Adrenal gland (tissue), 9 donors: ENCODE measurements at regions not wholly inside any gene's neighbourhood (a gene's known extent, or its start where the extent isn't known, plus 50 kb on each side); places are given as distances from the start of the nearest gene placed in this dataset.
"Not testable (repeated sequence)": the region's sequence is repeated elsewhere in the genome, so short reads cannot be mapped to it uniquely, and the experiment has no call there.

Source experiments
- DNase-seq, 7 donors: peaks; one replicate each; pipeline ENCODE4 v3.0.0-alpha.2; 2019 to 2020
- H3K27ac ChIP-seq, 5 donors: fragments of 200-600 bp; sonication (generic) in 4 of 5; 1 replicate in 3 of 5; 2 replicates in 2 of 5; pipeline versions ENCODE4 v1.5.1 to v1.8.0; 2016 to 2020; ENCODE audit warnings: mild to moderate bottlenecking in 1 of 5
- H3K27me3 ChIP-seq: fragments of 200-600 bp; 2 replicates; pipeline ENCODE4 v1.8.0; 2021
- H3K36me3 ChIP-seq, 2 donors: fragments of 200-600 bp; replicated peaks in 1 of 2; 1 replicate in 1 of 2; 2 replicates in 1 of 2; pipeline versions ENCODE4 v1.5.1 to v1.8.0; 2018 to 2022
- H3K4me1 ChIP-seq, 2 donors: fragments of 200-600 bp; replicated peaks in 1 of 2; 1 replicate in 1 of 2; 2 replicates in 1 of 2; pipeline versions ENCODE4 v1.5.1 to v1.8.0; 2018 to 2021
- H3K4me3 ChIP-seq, 4 donors: fragments of 200-600 bp; sonication (generic) in 3 of 4; one replicate each; pipeline ENCODE4 v1.5.1; 2016 to 2018
- H3K9me3 ChIP-seq, 3 donors: fragments of 200-600 bp; sonication (generic) in 1 of 3; replicated peaks in 1 of 3; 1 replicate in 2 of 3; 2 replicates in 1 of 3; pipeline versions ENCODE4 v1.5.1 to v1.8.0; 2016 to 2021
- CTCF ChIP-seq, 6 experiments: fragments of 450-650 bp in 4 of 6; fragments of 200-600 bp in 2 of 6; sonication (generic) in 1 of 6; IDR thresholded peaks; 1 replicate in 5 of 6; 2 replicates in 1 of 6; pipeline versions ENCODE4 v1.5.1 to v1.8.0; 2016 to 2021; ENCODE audit warnings: antibody characterized with exemption in 6 of 6, mild to moderate bottlenecking in 2 of 6, moderate library complexity in 1 of 6
- POLR2A ChIP-seq, 2 donors: fragments of 450-650 bp; IDR thresholded peaks; one replicate each; pipeline ENCODE4 v1.6.1; 2017; ENCODE audit warnings: antibody characterized with exemption in 2 of 2, mild to moderate bottlenecking in 2 of 2, moderate library complexity in 1 of 2
- WGBS, 4 donors: extraction: QIAGEN DNeasy Blood & Tissue Kit in 2 of 4; methylation state at CpG; one replicate each; pipeline versions ENCODE4 v1.1.5 to v1.1.7; 2013 to 2017; 5-methylcytosine and 5-hydroxymethylcytosine counted together
- intact Hi-C, 2 donors: fragments of 100-400 bp; cut with DNase I; formaldehyde crosslinking; loops; one replicate each; pipeline versions ENCODE4 v1.14.1 to v1.15.0; 2022 to 2023
- donor health status: healthy with polysubstance abuse.
- donor health status: Bipolar disorder and iron deficiency.
- donor health status: DM: yes; HTN: yes; CAD: no.
- donor health status: DM: no; HTN: no; CAD: no.
- donor health status: DM: no; HTN: no; CAD: no.

- Histone ChIP-seq H3K27ac (no peak overlapping the region), H3K27me3 (no peaks in the 10 kb centered on the region), H3K4me1 (no peaks in the 10 kb centered on the region), H3K36me3 (no peaks in the 10 kb centered on the region), H3K9me3 (no peaks in the 10 kb centered on the region), H3K4me3 (no peak overlapping the region)
- no peak for DNase-seq
- TF ChIP-seq POLR2A (IDR thresholded peaks at IDR 0.05) (no peak), CTCF (IDR thresholded peaks at IDR 0.05) (no peak)
- intact Hi-C loops, result no loop called here
Observed at GRCh38 chr5:123997064-123997461, 485.1 kb downstream of the CSNK1G3 start.

GRCh38 chr5:123992641-123993040, 480.7 kb downstream of the CSNK1G3 start:
- H3K4me3 ChIP-seq, result no peak overlapping the region
- 72 to 79% (median 76%) methylated on average over 2 of the region's 2 CpGs for WGBS, 4 donors
- H3K36me3 ChIP-seq, result no peaks in the 10 kb centered on the region
- H3K9me3 ChIP-seq, result no peaks in the 10 kb centered on the region
- DNase-seq, result no peak
- H3K27ac ChIP-seq, result no peak overlapping the region
- intact Hi-C loops, result no loop called here
- H3K27me3 ChIP-seq, result no peaks in the 10 kb centered on the region
- H3K4me1 ChIP-seq, result no peaks in the 10 kb centered on the region
- no peak for TF ChIP-seq CTCF (IDR thresholded peaks at IDR 0.05)
- no peak for TF ChIP-seq POLR2A (IDR thresholded peaks at IDR 0.05)

- Histone ChIP-seq H3K4me1 (no peaks in the 10 kb centered on the region), H3K27ac (no peak overlapping the region), H3K9me3 (no peaks in the 10 kb centered on the region), H3K27me3 (no peaks in the 10 kb centered on the region), H3K36me3 (no peaks in the 10 kb centered on the region), H3K4me3 (no peak overlapping the region)
- TF ChIP-seq POLR2A (IDR thresholded peaks at IDR 0.05), result no peak
- no peak for TF ChIP-seq CTCF (IDR thresholded peaks at IDR 0.05)
- DNase-seq, result no peak
- 83 to 89% (median 86%) methylated on average over 3 to 5 of the region's 5 CpGs for WGBS, 4 donors
- intact Hi-C loops, result no loop called here
Observed at GRCh38 chr5:123987956-123988355, 476.0 kb downstream of the CSNK1G3 start.

- no peaks in the 10 kb centered on the region for H3K4me1 ChIP-seq
Observed at GRCh38 chr5:123976379-123977033, 464.5 kb downstream of the CSNK1G3 start.

GRCh38 chr5:123975521-123975920, 463.5 kb downstream of the CSNK1G3 start:
- H3K27ac ChIP-seq, H3K4me3 ChIP-seq, intact Hi-C loops, H3K36me3 ChIP-seq, H3K9me3 ChIP-seq, H3K27me3 ChIP-seq, DNase-seq, H3K4me1 ChIP-seq: not testable (repeated sequence)

More at GRCh38 chr5:123976379-123977033, 464.5 kb downstream of the CSNK1G3 start:
- Histone ChIP-seq H3K36me3 (no peaks in the 10 kb centered on the region), H3K27me3 (no peaks in the 10 kb centered on the region), H3K27ac (no peak overlapping the region), H3K4me3 (no peak overlapping the region), H3K9me3 (no peaks in the 10 kb centered on the region)
- 69 to 73% (median 71%) methylated on average over 4 of the region's 4 CpGs for WGBS, 4 donors
- TF ChIP-seq POLR2A (IDR thresholded peaks at IDR 0.05), result no peak
- TF ChIP-seq CTCF (IDR thresholded peaks at IDR 0.05), result no peak
- DNase-seq, result no peak
- intact Hi-C loops, result no loop called here
